Astrocyte of the spinal cord (primary cell): ENCODE measurements at regions not wholly inside any gene's neighbourhood (a gene's known extent, or its start where the extent isn't known, plus 50 kb on each side); places are given as distances from the start of the nearest gene placed in this dataset.

Source experiments
- DNase-seq: peaks from one replicate; pipeline ENCODE4 v3.0.0; 2011; ENCODE audit warnings: low read depth, low spot score
- H3K4me3 ChIP-seq: 2 replicates; pipeline ENCODE4 v1.5.1; 2011; ENCODE audit warnings: low read depth, mild to moderate bottlenecking, low read length, moderate library complexity
- in situ Hi-C: cut with HindIII; loops from 2 replicates; pipeline ENCODE4 v1.10.0; 2017; ENCODE audit warnings: low sequenced_read_pairs
- TF ChIP-seq, protein P1 (sequence below): IDR thresholded peaks from 2 replicates; pipeline ENCODE4 v1.5.1; 2012; ENCODE audit warnings: low read depth, mild to moderate bottlenecking, low read length, inconsistent platforms

DNA sequence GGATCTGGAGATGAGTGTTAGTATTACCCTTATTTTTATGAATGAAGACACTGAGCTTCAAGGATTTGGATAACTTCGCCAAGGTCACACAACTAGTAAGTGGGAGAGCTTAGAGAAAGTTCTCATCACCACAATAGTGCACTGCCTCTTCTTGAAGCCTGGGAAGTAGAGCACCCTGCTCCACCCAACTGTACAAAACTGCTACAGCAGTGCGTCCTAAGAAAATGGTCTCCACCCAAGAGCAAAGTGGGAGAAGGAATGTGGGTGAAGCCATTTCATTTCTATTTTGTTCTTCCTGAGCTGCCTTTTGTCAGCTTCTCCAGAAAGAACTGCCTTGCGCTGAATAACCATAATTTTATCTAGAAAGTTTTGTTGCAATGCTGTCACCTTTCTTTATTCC is 403.9 kb upstream of the FAT3 start:
- DNase-seq = no peak
- H3K4me3 ChIP-seq = no peak overlapping the region
- TF ChIP-seq, protein P1, sequence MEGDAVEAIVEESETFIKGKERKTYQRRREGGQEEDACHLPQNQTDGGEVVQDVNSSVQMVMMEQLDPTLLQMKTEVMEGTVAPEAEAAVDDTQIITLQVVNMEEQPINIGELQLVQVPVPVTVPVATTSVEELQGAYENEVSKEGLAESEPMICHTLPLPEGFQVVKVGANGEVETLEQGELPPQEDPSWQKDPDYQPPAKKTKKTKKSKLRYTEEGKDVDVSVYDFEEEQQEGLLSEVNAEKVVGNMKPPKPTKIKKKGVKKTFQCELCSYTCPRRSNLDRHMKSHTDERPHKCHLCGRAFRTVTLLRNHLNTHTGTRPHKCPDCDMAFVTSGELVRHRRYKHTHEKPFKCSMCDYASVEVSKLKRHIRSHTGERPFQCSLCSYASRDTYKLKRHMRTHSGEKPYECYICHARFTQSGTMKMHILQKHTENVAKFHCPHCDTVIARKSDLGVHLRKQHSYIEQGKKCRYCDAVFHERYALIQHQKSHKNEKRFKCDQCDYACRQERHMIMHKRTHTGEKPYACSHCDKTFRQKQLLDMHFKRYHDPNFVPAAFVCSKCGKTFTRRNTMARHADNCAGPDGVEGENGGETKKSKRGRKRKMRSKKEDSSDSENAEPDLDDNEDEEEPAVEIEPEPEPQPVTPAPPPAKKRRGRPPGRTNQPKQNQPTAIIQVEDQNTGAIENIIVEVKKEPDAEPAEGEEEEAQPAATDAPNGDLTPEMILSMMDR = no peak
- in situ Hi-C loops = no loop called here

DNA sequence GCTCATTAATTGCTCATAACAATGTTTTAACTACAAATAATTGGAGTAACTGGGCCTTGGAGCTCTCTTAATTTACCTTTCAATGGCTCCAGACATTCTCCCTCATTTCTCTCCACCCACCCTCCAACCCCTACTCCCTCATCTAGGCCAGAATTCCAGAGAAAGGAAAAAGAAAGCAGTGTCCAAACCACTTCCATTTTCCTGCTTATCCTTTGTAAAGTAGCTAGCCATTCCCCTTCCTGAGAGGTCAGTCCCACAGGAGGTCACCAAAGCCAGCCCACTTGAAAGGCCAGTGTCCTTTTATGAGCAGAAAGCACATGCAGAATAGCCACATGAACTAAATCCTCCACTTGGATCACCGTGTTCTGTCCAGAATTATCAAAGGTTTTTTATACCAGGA is 404.8 kb upstream of the FAT3 start:
- TF ChIP-seq, protein P1 = no peak
- no peak for DNase-seq
- in situ Hi-C loops = no loop called here
- no peak overlapping the region for H3K4me3 ChIP-seq

DNA sequence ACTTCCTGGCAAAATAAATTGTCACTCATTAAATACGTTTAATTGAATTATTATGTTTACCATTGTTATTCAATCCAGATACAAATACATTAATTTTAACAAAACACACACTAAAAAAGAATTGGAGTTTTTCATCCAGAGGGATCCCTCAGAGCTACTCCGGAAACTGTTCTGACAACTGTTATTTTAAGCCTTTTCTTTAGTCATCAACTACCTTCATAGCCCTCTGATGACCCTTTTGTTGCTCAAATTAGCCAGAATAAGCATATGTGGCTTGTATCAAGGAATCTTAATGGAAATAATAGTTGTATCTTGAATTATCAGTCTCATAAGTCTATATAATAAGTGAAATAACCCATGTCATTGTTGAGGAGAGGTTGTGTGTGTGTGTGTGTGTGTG is 405.4 kb upstream of the FAT3 start:
- TF ChIP-seq, protein P1 = no peak
- in situ Hi-C loops = no loop called here
- DNase-seq = no peak
- no peak overlapping the region for H3K4me3 ChIP-seq

DNA sequence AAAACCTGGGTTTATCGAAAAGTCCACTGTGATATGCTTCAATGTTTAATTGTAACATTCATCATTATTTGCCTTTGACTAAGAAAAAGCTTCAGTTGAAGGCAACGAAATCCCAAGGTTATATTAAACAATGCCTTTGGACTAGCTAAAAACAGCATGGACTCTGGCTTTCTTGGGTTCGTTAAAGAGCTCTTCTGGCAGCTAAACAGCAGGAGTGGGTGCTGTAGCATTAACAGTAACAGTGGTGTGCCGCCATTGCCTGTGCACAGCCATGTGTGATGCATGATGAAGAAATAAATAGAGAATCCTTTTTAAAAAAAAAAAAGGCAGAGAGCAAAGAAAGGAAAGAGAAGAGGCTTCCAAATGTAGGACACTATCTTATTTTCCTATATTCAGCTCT is 406.6 kb upstream of the FAT3 start:
- DNase-seq = no peak
- in situ Hi-C loops = no loop called here
- TF ChIP-seq, protein P1 = no peak

DNA sequence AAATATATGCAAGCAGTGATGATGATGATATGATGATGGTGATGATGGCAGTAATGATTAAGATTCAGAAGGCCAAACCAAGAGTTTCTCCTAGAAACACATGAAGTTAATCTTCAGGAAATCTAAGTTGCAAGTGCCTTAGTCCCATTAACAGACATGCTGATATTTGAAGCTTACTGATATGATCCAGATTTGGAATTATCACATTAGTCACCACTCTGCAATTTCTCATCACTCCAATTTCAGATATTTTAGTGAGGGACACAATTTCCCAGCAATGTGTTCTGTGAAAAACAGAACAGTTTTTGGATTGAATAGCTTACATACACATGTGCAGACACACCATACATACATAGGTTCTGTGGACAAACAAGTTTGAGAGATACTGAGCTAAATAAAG is 411.4 kb upstream of the FAT3 start:
- in situ Hi-C loops = no loop called here

More for the DNA sequence above, 406.6 kb upstream of the FAT3 start:
- no peak overlapping the region for H3K4me3 ChIP-seq

DNA sequence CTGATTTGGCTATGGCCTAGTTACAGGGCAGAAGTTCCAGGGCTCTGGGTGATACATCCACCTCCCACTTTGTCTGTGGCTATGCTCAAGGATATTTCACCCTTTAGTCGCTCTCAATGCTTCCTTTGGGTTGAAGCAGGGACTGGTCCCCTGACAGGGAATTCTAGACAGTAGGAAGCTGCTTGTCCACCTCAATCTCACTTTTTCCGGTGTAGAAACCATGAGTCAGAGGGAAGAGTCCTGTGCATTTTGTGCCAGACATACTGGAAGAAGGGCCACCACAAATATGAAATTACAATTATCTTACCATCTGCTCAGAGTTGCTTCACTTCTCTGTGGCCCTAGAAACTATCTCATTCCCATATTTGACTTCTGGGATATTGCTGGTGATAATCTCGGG is 413.7 kb upstream of the FAT3 start:
- H3K4me3 ChIP-seq = no peak overlapping the region
- in situ Hi-C loops = no loop called here
- TF ChIP-seq, protein P1 = no peak
- DNase-seq = no peak

More for the DNA sequence above, 411.4 kb upstream of the FAT3 start:
- no peak for DNase-seq
- no peak overlapping the region for H3K4me3 ChIP-seq
- TF ChIP-seq, protein P1 = no peak

DNA sequence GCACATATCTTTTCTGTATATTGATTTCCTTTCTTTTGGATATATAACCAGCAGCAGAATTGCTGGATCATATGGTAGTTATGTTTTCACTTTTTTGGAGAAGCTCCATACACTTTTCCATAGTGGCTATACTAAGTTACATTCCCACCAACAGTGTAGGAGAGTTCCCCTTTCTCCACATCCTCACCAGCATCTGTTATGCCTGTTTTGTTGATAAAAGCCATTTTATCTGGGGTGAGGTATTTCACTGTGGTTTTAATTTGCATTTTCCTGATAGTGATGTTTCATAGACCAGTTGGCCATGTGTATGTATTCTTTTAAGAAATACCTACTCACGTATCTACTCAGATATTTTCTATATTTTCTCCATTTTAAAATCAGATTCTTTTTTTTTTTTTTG is 419.3 kb upstream of the FAT3 start:
- DNase-seq = no peak
- in situ Hi-C loops = no loop called here
- TF ChIP-seq, protein P1 = no peak
- no peak overlapping the region for H3K4me3 ChIP-seq
